H9 (cell line): ENCODE measurements at regions not wholly inside any gene's neighbourhood (a gene's known extent, or its start where the extent isn't known, plus 50 kb on each side); places are given as distances from the start of the nearest gene placed in this dataset.

Source experiments
- DNase-seq: peaks from one replicate; pipeline ENCODE4 v3.0.0-alpha.2; 2017
- H2AFZ ChIP-seq: one replicate; pipeline ENCODE4 v1.6.1; 2013; ENCODE audit warnings: mild to moderate bottlenecking, low read length, control low read depth, moderate library complexity
- H2AK5ac ChIP-seq: 2 replicates; pipeline ENCODE4 v1.6.1; 2013; ENCODE audit warnings: low read length, control low read depth, mixed read lengths; ENCODE audit not compliant: insufficient read length
- H2BK120ac ChIP-seq: one replicate; pipeline ENCODE4 v1.6.1; 2013; ENCODE audit warnings: low read depth, mild to moderate bottlenecking, low read length, control low read depth, inconsistent platforms; ENCODE audit not compliant: poor library complexity, severe bottlenecking
- H2BK12ac ChIP-seq: 2 replicates; pipeline ENCODE4 v1.6.1; 2013; ENCODE audit warnings: low read length, control low read depth, mixed read lengths, low read depth; ENCODE audit not compliant: insufficient read length
- H2BK15ac ChIP-seq: 2 replicates; pipeline ENCODE4 v1.6.1; 2013; ENCODE audit warnings: low read depth, low read length, control low read depth
- H2BK20ac ChIP-seq: one replicate; pipeline ENCODE4 v1.6.1; 2013; ENCODE audit warnings: low read depth, mild to moderate bottlenecking, low read length, control low read depth, inconsistent platforms; ENCODE audit not compliant: poor library complexity, severe bottlenecking
- H2BK5ac ChIP-seq: 2 replicates; pipeline ENCODE4 v1.6.1; 2013; ENCODE audit warnings: low read length, control low read depth, mixed read lengths; ENCODE audit not compliant: insufficient read length
- H3K14ac ChIP-seq: 2 replicates; pipeline ENCODE4 v1.6.1; 2013; ENCODE audit warnings: low read length, control low read depth; ENCODE audit not compliant: insufficient read depth
- H3K18ac ChIP-seq: 2 replicates; pipeline ENCODE4 v1.6.1; 2013; ENCODE audit warnings: low read depth, mild to moderate bottlenecking, mixed read lengths, low read length, control low read depth; ENCODE audit not compliant: insufficient read length
- H3K23ac ChIP-seq: 2 replicates; pipeline ENCODE4 v1.6.1; 2013; ENCODE audit warnings: low read length, control low read depth, mixed read lengths, low read depth; ENCODE audit not compliant: insufficient read length
- H3K23me2 ChIP-seq: 2 replicates; pipeline ENCODE4 v1.6.1; 2013; ENCODE audit warnings: low read depth, mild to moderate bottlenecking, mixed read lengths, low read length, control low read depth; ENCODE audit not compliant: insufficient read length, poor library complexity, severe bottlenecking
- H3K27ac ChIP-seq: 2 replicates; pipeline ENCODE4 v1.5.1; 2013; ENCODE audit warnings: low read length, control low read depth, mixed read lengths, low read depth; ENCODE audit not compliant: insufficient read length
- H3K27me3 ChIP-seq: 2 replicates; pipeline ENCODE4 v1.6.1; 2013; ENCODE audit warnings: low read length, control low read depth, inconsistent platforms; ENCODE audit not compliant: insufficient read depth
- H3K4ac ChIP-seq: 2 replicates; pipeline ENCODE4 v1.6.1; 2013; ENCODE audit warnings: low read depth, mild to moderate bottlenecking, control low read depth, inconsistent platforms, low read length, moderate library complexity
- H3K4me1 ChIP-seq: 2 replicates; pipeline ENCODE4 v1.6.1; 2013; ENCODE audit warnings: low read length, control low read depth, inconsistent platforms; ENCODE audit not compliant: insufficient read depth
- H3K4me2 ChIP-seq: 2 replicates; pipeline ENCODE4 v1.6.1; 2013; ENCODE audit warnings: low read length, control low read depth, mixed read lengths; ENCODE audit not compliant: insufficient read length, insufficient read depth
- H3K56ac ChIP-seq: 2 replicates; pipeline ENCODE4 v1.6.1; 2013; ENCODE audit warnings: low read depth, mild to moderate bottlenecking, mixed read lengths, low read length, control low read depth; ENCODE audit not compliant: insufficient read length
- H3K79me1 ChIP-seq: 2 replicates; pipeline ENCODE4 v1.6.1; 2013; ENCODE audit warnings: low read depth, mild to moderate bottlenecking, moderate library complexity, low read length, control low read depth, inconsistent platforms; ENCODE audit not compliant: insufficient read depth, poor library complexity, severe bottlenecking
- H3K79me2 ChIP-seq: 2 replicates; pipeline ENCODE4 v1.6.1; 2013; ENCODE audit warnings: low read length, control low read depth, inconsistent platforms; ENCODE audit not compliant: insufficient read depth
- H3K9ac ChIP-seq: 2 replicates; pipeline ENCODE4 v1.6.1; 2013; ENCODE audit warnings: low read length, control low read depth, mixed read lengths; ENCODE audit not compliant: insufficient read length; ENCODE audit errors: extremely low read depth
- H3K9me3 ChIP-seq: one replicate; pipeline ENCODE4 v1.6.1; 2013; ENCODE audit warnings: low read depth, low read length, inconsistent platforms; ENCODE audit not compliant: control insufficient read depth
- H3T11ph ChIP-seq: one replicate; pipeline ENCODE4 v1.6.1; 2013; ENCODE audit warnings: mild to moderate bottlenecking, low read length, control low read depth, inconsistent platforms
- H4K20me1 ChIP-seq: one replicate; pipeline ENCODE4 v1.6.1; 2013; ENCODE audit not compliant: control insufficient read depth, insufficient read length, insufficient read depth
- H4K5ac ChIP-seq: 2 replicates; pipeline ENCODE4 v1.6.1; 2013; ENCODE audit warnings: low read depth, mild to moderate bottlenecking, mixed read lengths, low read length, control low read depth; ENCODE audit not compliant: insufficient read length
- H4K8ac ChIP-seq: replicated peaks from 2 replicates; pipeline ENCODE4 v1.6.1; 2013; ENCODE audit warnings: low read length, control low read depth, mixed read lengths, low read depth; ENCODE audit not compliant: insufficient read length
- H4K91ac ChIP-seq: 2 replicates; pipeline ENCODE4 v1.6.1; 2013; ENCODE audit warnings: low read depth, mild to moderate bottlenecking, moderate library complexity, mixed read lengths, low read length, control low read depth; ENCODE audit not compliant: insufficient read length
- H3K27ac Mint-ChIP-seq, 3 experiments: 2 replicates in 2 of 3; 3 replicates in 1 of 3; pipeline ENCODE4 v1.8.0; 2020 to 2021; ENCODE audit warnings: mixed read lengths in 3 of 3, mild to moderate bottlenecking in 1 of 3, moderate library complexity in 1 of 3
- H3K27me3 Mint-ChIP-seq: 2 replicates; pipeline ENCODE4 v1.8.0; 2021; ENCODE audit warnings: low read depth, mild to moderate bottlenecking, moderate library complexity, mixed read lengths
- H3K36me3 Mint-ChIP-seq, 3 experiments: 2 replicates in 2 of 3; 3 replicates in 1 of 3; pipeline ENCODE4 v1.8.0; 2020 to 2021; ENCODE audit warnings: low read depth in 3 of 3, mixed read lengths in 3 of 3; ENCODE audit not compliant: insufficient read depth in 1 of 3
- H3K4me1 Mint-ChIP-seq, 2 experiments: 2 replicates each; pipeline ENCODE4 v1.8.0; 2020; ENCODE audit warnings: mixed read lengths in 2 of 2
- H3K4me3 Mint-ChIP-seq, 2 experiments: 2 replicates in 1 of 2; 3 replicates in 1 of 2; pipeline ENCODE4 v1.8.0; 2020 to 2021; ENCODE audit warnings: mild to moderate bottlenecking in 2 of 2, mixed read lengths in 2 of 2, moderate library complexity in 1 of 2
- H3K9me3 Mint-ChIP-seq, 2 experiments: 2 replicates in 1 of 2; 3 replicates in 1 of 2; pipeline ENCODE4 v1.8.0; 2020; ENCODE audit warnings: mild to moderate bottlenecking in 2 of 2, mixed read lengths in 2 of 2, moderate library complexity in 1 of 2
- WGBS: extraction: QIAGEN DNeasy Blood & Tissue Kit; methylation state at CpG from one replicate; pipeline ENCODE4 v1.1.7; 2013; ENCODE audit warnings: missing lambda C conversion rate, low lambda C conversion rate, mixed read lengths; ENCODE audit not compliant: insufficient read length; ENCODE audit errors: extremely low coverage; 5-methylcytosine and 5-hydroxymethylcytosine counted together
- TF ChIP-seq, protein P1 (sequence below): fragments of 200-600 bp; sonication (generic); conservative IDR thresholded peaks from 3 replicates; pipeline ENCODE4 v1.8.0; 2021; ENCODE audit warnings: antibody characterized with exemption, mild to moderate bottlenecking

DNA sequence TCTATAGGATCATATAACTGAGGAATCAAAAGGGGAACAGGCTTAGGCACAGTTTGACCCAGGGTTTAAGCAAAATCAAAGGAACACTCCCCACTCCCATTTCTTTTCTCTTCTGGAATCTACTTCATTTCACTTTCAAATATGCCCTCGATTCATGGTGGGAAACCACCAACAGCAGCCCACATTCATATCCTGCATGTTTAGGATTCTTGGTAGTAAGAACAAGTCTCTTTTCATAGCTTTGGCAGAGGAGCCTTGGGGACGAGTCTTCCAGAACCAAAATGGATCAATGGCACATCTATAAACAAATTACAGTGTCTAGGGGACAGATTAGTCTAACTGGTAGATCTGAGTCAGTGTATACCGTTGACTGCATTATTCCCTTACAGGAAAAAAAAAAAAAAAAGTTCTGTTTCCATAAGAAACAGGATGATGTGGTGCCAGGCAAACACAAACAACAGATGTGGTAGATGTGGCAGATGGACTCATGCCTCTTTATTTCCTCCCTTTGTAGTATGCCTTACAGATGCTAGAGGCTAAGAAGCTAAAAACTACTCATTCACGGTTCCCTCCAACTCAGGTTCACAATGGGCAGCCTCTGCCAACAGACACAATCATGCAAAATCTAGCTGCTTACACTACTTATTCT is 578.3 kb upstream of the ADAMTS9 start:
- Mint-ChIP-seq H3K4me1 (peaks cover 13 to 17% of the 10 kb centered on the region in 2 experiments), H3K9me3 (peaks cover 8 to 13% of the 10 kb centered on the region in 2 experiments; a peak in 4 of 5 replicates), H3K27ac (0 out of 7 replicates have a peak overlapping the region, but pooled peaks of 1 of the 3 experiments have one; percentile 8), H3K36me3 (no peaks in the 10 kb centered on the region; a peak in 1 of 7 replicates), H3K27me3 (no peaks in the 10 kb centered on the region), H3K4me3 (no peak overlapping the region)
- Histone ChIP-seq H3K4me1 (peaks cover 3% of the 10 kb centered on the region; the same call in 1 of the 2 replicates), H3K4ac (no peak overlapping the region), H3K23me2 (no peaks in the 10 kb centered on the region), H2BK15ac (no peak overlapping the region), H2BK5ac (no peak overlapping the region), H4K8ac (no peak overlapping the region), H3K14ac (no peak overlapping the region), H3T11ph (no peak overlapping the region), H2BK120ac (no peak overlapping the region), H3K27ac (no peak overlapping the region), H3K9ac (no peak overlapping the region), H4K5ac (no peak overlapping the region), H2BK12ac (no peak overlapping the region), H4K91ac (no peak overlapping the region), H3K4me2 (no peak overlapping the region), H3K9me3 (no peaks in the 10 kb centered on the region), H2AK5ac (no peak overlapping the region), H4K20me1 (no peaks in the 10 kb centered on the region), H3K56ac (no peak overlapping the region), H3K23ac (no peak overlapping the region), H3K79me2 (no peaks in the 10 kb centered on the region), H3K27me3 (no peaks in the 10 kb centered on the region), H2BK20ac (no peak overlapping the region), H2AFZ (no peak overlapping the region), H3K18ac (no peak overlapping the region), H3K79me1 (no peaks in the 10 kb centered on the region)
- no CpG with 5 or more reads among the region's 4 CpGs for WGBS
- no peak for DNase-seq
- TF ChIP-seq, protein P1, sequence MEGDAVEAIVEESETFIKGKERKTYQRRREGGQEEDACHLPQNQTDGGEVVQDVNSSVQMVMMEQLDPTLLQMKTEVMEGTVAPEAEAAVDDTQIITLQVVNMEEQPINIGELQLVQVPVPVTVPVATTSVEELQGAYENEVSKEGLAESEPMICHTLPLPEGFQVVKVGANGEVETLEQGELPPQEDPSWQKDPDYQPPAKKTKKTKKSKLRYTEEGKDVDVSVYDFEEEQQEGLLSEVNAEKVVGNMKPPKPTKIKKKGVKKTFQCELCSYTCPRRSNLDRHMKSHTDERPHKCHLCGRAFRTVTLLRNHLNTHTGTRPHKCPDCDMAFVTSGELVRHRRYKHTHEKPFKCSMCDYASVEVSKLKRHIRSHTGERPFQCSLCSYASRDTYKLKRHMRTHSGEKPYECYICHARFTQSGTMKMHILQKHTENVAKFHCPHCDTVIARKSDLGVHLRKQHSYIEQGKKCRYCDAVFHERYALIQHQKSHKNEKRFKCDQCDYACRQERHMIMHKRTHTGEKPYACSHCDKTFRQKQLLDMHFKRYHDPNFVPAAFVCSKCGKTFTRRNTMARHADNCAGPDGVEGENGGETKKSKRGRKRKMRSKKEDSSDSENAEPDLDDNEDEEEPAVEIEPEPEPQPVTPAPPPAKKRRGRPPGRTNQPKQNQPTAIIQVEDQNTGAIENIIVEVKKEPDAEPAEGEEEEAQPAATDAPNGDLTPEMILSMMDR = no peak
